GM11168 (cell line): ENCODE measurements at regions not wholly inside any gene's neighbourhood (a gene's known extent, or its start where the extent isn't known, plus 50 kb on each side); places are given as distances from the start of the nearest gene placed in this dataset.

Experiments used
- in situ Hi-C: fragments of 300-500 bp; cut with MboI; formaldehyde crosslinking; loops from one replicate; pipeline ENCODE4 v1.12.0; 2022; ENCODE audit warnings: low sequenced_read_pairs; ENCODE audit not compliant: unreplicated experiment

- in situ Hi-C loops = no loop called here
Measured at GRCh38 chr12:30263434-30263833, 432.2 kb downstream of the IPO8 start.

GRCh38 chr12:30257618-30258017 is 438.1 kb downstream of the IPO8 start:
- in situ Hi-C loops = no loop called here

GRCh38 chr12:30251546-30251945 is 444.1 kb downstream of the IPO8 start:
- in situ Hi-C loops = no loop called here

GRCh38 chr12:30243426-30243825 is 452.2 kb downstream of the IPO8 start:
- in situ Hi-C loops = loop anchor here (10.0 kb wide), 1 partner anchor 91 kb away; no protein-coding TSS in a partner anchor

GRCh38 chr12:30219047-30219446 is 435.3 kb upstream of the TMTC1 start:
- in situ Hi-C loops = no loop called here

- in situ Hi-C loops = no loop called here
Measured at GRCh38 chr12:30218073-30218472, 434.3 kb upstream of the TMTC1 start.

GRCh38 chr12:30213166-30213565 is 429.4 kb upstream of the TMTC1 start:
- in situ Hi-C loops = no loop called here

- in situ Hi-C loops = no loop called here
Measured at GRCh38 chr12:30211743-30212142, 428.0 kb upstream of the TMTC1 start.

- in situ Hi-C loops = no loop called here
Measured at GRCh38 chr12:30203981-30204380, 420.2 kb upstream of the TMTC1 start.

GRCh38 chr12:30202521-30203254 is 418.9 kb upstream of the TMTC1 start:
- in situ Hi-C loops = no loop called here

GRCh38 chr12:30201301-30202160 is 417.8 kb upstream of the TMTC1 start:
- in situ Hi-C loops = no loop called here

GRCh38 chr12:30200864-30201263 is 417.1 kb upstream of the TMTC1 start:
- in situ Hi-C loops = no loop called here

GRCh38 chr12:30197392-30198057 is 413.8 kb upstream of the TMTC1 start:
- in situ Hi-C loops = no loop called here

- in situ Hi-C loops = no loop called here
Measured at GRCh38 chr12:30191696-30192455, 408.1 kb upstream of the TMTC1 start.

- in situ Hi-C loops = no loop called here
Measured at GRCh38 chr12:30188602-30189326, 405.0 kb upstream of the TMTC1 start.

- in situ Hi-C loops = no loop called here
Measured at GRCh38 chr12:30187426-30187825, 403.7 kb upstream of the TMTC1 start.

- in situ Hi-C loops = no loop called here
Measured at GRCh38 chr12:30181334-30181733, 397.6 kb upstream of the TMTC1 start.

GRCh38 chr12:30180602-30181001 is 396.9 kb upstream of the TMTC1 start:
- in situ Hi-C loops = no loop called here

GRCh38 chr12:30178916-30179315 is 395.2 kb upstream of the TMTC1 start:
- in situ Hi-C loops = no loop called here
